ENCODE measurements at regions not wholly inside any gene's neighbourhood (a gene's known extent, or its start where the extent isn't known, plus 50 kb on each side); places are given as distances from the start of the nearest gene placed in this dataset.
A peak's percentile ranks its signal among the peaks of the same experiment; 100 is the strongest.
"Not testable (repeated sequence)": the region's sequence is repeated elsewhere in the genome, so short reads cannot be mapped to it uniquely, and the experiment has no call there.

DNA sequence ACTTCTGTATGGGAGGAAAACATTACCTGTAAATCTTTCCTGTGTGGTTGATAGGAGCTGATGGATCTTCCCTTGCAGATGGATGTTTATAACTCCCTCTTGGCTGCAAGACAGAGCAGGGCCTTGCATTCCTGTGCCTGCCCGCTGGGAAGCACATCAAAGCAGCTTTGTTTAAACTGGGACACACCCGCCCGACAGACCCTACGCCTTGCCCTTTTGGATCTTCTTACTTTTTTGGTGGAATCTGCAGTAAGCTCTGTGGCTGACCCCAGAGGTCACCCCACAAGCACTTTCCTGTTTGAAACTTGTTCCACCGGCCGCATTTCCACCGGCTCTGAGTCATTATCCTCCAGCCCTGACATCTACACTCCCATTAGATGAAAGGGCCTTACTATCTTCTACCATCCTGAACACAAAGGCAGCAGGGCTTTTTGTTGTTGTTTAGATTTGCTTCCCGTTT, 244.1 kb upstream of the STT3B start:
- DNase-seq (ENCODE audit: low spot score), result peak; percentile 16

DNA sequence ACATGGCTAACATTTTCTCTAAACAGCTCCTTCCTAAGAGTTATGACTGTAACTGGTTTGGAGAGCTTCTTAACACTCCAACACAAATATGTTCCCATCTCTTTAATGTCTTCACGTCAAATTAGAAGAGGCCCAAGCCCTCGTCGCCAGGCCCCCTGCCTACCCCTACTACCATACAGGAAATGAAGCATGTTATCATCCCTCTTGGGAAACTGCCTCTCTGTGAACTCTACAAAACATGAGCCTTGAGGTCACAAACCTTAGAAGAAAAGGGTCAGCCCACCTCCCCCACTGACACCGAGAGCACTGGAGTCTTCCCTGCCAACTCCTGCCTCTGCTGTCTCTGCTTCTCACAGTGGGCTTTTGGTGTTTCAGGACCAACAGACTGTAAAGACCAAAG, 243.1 kb upstream of the STT3B start:
- no peak for DNase-seq (ENCODE audit: low spot score)

DNA sequence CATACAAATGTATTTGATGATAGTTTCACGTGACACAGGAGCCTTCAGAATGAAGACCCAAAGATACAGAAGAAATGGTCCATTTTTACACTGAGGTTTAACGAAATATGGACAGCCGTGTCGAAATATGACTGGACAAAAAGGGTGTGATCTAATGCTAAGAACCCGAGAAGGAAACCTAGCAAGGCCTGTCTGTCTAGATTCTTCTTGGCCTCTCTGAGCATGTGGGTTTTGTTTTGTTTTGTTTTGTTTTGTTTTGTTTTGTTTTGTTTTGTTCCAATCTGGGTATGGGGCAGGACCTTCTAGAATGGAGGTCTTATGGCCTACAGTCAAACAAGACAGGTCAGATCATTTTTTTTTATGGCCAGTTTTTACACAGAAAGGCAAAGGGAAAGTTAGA, 242.7 kb upstream of the STT3B start:
- DNase-seq (ENCODE audit: low spot score), result no peak

DNA sequence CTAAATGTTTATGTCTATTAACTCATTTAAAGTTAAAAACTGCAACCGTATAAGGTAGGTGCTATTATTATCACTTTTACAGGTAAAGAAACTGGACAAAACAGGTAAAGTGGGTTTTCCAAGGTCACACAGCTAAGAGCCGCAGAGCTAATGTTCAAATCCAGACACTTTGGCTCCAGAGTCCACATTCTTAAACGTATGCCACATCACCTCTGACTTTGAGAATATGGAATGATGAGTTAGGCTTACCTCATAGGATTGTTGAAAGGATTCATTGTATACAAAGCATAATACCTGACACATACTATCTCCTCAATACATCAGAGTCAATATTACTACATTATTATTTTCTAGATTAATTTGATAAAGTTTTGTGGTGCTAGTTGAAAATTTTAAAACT, 240.9 kb upstream of the STT3B start:
- no peak for DNase-seq (ENCODE audit: low spot score)

DNA sequence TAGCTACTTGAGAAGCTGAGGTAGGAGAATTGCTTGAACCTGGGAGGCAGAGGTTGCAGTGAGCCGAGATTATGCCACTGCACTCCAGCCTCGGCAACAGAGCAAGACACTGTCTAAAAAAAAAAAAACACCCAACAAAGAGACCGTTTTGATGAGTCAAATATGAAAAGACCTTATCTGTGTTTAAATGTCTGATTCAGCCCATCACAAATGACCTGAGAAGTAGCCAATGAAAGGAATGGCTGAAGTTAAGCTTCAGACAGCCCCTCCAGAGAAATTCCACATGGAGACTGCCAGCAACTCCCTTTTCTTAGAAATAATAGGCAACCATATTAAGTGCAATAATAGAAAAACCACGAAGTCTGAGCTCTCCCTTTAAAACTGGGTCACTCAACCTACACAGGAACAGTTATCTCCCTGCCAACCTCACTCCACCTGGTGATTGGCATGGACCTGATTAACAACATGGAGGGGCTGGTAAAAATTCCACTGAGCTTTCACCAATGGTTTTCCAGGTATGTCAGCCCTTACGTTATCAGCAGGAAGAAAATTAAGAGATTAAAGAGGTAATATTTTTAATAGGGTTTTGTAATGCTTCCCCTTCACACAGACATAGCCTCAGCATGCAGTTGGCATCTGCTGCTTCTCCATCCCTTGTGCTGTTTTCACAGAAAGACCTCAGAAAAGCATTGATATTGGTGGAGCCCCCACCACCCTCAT, 238.1 kb upstream of the STT3B start:
- no peak for DNase-seq (ENCODE audit: low spot score)

DNA sequence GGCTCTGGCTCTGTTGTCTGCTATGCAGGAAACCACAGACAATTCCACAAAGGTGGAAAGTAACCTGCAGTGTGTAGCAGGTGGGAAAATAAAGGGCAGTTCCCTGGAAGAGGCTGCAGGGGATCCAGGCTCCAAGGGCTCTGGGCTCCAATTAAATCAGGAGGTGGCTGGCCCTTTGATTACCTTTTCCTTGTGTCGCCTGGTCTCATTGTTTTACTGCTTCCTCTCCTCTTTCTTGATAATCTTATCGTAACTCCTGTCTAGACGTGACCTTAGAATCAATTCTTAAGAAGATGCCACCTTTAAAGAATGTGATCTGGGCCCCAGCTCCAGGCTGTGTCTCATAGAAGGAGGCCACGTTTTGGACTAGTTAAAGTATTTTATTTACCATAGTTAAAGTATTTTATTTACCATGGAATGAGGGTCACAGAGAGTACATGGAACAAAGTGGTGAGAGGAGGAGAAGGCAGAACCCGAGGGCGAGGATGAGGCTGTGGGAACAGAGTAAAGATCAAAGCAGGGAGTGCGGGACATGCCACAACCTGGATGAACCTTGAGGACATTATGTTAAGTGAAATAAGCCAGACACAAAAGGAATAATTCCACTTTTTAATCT, 237.5 kb upstream of the STT3B start:
- no peak for DNase-seq (ENCODE audit: low spot score)

DNA sequence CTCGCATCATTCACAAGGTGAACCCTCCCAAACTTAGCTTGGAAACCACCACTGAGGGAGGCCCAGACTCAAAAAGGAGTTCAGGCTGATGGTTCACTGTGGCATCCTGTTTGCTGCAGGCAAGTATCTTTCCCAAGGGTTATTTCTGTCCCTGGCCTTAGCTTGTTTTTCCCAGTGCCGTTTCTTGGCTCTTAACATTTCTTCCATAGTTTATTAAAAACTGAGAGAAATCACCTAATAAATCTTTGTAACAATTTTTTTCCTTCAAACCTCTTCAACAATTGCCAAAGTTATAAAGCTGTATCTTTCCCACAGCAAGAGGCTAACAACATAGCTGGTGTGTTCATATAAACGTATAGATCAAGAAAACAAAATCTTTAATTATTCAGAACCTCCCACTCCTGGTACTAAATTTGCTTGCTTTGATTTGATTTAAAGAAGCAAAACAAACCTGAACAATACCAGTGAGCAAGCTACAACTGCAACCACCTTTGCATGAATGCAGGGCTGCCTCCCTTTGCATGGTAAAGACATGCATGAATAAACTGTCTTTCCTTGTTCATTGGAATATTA, 234.9 kb upstream of the STT3B start:
- DNase-seq (ENCODE audit: low spot score), result no peak

DNA sequence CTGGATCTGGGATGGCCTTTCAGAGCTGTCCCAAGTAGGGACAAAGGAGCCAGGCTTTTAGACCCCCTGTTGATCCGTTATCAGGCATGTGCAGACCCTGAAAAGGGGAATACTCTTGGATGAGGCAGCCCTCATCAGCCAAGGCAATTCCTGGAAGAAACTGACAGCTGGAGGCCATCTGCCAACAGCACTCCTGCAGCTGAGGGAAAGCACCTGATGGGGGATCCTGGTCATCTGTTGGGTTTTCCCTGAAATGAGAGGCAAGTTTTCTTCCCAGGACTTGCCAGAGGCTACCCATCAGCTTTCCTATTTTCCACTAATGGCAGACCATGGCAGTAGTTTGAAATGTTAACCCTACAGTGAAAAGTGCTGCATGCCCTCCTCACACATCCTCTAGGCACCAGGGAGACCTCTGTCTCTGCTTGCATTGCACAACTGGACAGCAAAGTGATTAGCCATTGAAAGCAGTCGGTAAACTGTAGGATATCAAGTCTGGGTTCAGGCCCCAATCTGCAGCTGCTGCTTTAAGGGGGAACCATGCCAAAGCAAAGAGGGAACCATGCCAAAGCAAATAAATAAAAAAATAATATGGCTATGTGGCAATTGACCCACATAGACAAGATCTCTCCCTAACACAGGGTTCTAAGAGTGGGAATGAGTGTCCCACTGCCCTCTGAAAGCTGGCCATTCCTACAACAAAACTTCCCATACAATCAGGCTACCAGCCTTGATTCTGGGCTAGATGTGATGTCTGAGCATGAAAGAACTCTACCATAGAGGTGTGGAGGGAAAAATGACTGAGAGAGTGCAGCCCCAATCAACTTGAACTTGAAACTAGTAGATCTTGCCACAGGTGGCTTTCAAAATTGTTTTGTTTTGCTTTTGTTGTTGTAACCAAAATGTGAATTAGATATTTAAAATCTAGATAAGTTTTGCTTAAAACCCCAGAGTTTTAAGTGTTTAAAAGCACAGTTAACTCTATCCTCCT, 232.0 kb upstream of the STT3B start:
- no peak for DNase-seq (ENCODE audit: low spot score)

DNA sequence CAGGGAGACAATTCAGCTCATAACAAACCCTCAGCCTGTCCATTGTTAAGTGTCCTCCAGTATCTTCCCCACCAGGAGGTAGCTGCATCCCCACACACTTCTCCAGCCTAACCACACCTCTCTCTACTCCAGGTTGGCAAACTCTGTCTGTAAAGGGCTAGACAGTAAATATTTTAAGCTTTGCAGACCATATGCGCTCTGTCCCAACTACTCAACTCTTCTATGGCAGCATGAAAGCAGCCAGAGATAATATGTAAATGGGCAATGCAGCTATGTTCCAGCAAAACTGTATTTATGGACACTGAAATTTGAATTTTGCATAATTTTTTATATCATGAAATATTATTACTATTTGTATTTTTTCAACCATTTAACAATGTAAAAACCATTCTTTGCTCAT, 230.4 kb upstream of the STT3B start:
- DNase-seq (ENCODE audit: low spot score), result no peak

DNA sequence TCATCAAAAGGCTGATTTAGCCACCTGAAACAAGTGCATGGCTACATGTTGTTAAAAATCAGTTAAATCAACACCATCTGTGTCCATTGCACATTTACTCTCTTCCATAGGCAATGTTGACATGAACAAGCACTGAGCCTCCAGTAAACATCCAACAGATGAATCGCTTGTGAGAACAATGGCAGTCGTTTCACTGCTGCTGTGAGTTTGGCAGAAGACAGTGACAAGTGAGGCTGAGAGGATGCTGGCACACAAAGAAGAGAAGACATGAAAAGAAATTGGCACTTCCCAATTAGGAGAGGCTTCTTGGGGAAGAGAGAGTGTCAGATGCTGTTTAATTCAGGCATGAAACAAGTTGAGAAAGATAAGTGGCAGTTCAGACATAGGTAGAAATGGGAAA, 227.4 kb upstream of the STT3B start:
- DNase-seq (ENCODE audit: low spot score), result no peak

DNA sequence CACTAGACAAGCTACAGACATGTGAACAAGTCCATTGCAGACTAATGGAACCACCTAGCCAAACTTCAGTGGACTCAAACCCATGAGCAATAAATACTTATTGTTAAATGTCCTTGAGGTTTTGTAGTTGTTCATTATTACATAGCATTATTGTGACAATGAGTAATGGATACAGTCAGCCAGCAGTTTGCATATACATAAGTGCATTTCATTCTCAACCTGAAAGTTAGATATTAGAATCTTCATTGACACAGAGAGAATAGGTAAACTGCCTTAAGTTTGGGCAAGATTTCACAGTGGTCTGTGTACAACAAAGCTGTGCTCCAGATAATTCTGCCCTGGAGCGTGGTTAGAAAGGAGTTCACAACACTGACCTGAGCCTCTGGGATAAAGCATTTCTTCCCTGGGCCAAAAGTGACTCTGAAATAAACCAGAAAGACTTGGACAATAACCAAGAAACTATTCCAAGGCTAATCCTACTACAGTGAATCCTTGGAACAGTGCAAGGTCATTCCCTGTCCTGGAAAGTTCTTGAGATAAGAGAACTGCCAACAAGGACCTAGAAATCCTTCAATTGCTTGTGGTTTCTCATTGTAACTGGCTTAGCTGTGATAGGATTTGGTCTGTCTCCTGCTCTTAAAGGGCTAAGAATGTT, 225.5 kb upstream of the STT3B start:
- DNase-seq (ENCODE audit: low spot score), result no peak

DNA sequence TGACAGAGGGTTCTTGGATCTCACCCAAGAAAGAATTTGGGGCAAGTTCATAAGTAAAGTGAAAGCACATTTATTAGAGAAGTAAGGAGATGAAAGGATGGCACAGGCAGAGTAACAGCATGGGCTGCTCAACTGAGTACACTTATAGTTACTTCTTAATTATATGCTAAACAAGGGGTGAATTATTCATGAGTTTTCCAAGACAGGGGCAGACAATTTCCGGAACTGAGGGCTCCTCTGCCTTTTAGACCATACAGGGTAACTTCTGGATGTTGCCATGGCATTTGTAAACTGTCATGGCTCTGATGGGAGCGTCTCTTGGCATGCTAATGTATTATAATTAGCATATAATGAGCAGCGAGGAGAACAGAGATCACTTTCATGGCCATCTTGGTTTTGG, 221.2 kb upstream of the STT3B start:
- no peak for DNase-seq (ENCODE audit: low spot score)

DNA sequence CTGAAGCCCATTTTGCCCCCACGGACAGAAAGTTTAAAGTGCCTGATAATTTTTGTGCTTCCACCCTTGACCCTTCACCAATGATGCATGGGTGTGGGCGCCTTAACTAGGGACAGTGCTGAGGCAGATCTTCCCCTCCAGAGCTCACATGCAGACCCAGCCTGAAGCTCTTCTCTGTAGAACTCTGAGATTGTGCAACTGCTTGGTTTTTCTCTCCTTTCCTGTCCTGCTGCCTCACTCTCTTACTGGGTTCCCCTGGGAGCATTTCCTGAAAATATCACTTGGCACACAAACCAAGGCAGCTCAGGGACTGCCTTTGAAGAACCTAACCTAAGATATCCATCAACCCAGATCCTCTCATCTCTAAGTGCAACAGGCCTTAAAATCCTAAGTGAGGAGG, 220.3 kb upstream of the STT3B start:
- no peak for DNase-seq (ENCODE audit: low spot score)

DNA sequence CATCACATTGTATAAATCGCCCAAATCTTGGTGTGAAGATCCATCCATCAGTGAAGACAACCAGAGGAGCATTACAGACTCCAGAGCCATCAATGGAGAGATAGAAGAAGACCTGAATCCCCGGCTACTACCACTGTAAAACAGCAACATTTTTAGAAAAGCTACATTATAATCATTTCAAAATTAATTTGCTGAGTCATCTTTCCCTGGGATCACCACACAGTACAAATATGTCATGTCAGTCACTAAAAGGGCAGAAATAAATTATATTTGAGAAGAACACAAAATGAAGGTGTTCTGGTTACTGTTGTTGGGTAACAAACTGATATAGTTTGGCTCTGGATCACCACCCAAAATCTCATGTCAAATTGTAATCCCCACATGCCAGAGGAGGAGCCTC, 218.5 kb upstream of the STT3B start:
- no peak for DNase-seq (ENCODE audit: low spot score)

DNA sequence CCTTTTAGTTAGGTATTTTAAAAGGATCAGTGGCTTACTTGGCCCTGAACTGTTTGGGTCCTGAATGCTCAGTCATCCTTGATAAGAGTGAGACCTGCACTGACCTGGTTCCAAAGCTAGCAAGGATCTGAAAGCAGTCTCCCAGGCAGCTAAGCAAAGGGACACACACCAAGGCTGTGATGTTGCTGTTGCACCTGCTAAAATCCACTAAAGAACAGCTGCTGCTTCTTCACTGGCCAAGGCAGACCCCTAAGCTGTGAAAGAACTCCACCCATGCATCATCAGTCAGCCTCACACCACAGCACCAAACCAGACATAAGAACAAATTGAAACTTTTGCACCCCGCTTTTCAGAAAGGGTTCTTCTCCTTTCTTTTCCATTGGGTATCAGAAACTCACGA, 213.4 kb upstream of the STT3B start:
- no peak for DNase-seq (ENCODE audit: low spot score)

DNA sequence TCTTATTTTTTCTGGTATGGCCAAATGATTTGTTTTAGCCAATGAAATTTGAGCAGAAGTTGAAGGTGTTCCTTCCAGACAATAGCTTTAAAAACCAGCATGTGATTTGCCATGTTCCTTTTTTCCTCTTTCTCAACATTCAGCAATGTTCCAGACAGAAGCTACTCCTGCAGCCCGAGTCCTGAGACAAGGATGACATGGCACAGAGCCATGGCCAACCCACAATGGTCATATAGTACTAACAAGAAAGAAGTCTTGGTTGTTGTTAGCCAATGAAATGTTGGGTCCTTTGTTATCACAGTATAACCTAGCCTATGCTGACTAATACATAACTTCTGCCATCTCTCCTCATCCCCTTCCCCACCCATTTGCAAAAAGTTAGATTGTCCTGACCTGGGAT, 211.1 kb upstream of the STT3B start:
- no peak for DNase-seq (ENCODE audit: low spot score)

DNA sequence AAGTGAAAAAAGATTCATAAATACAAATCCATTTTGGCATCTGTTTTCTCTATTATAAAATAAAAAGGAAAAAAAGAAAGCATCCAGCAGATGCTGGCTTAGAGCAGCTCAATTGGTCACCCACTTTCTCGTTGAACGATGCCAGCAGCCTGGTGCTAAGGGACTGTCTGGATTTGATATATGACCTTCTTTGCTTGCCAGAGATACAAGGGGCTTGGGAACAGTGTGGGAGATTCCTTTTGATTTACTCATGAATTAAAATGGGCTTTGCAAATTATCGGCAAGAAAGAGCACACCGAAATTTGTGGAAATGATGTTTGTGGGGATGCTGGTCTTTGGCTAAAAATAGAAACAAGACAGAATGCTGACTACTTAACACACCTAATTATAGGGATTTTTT, 210.3 kb upstream of the STT3B start:
- no peak for DNase-seq (ENCODE audit: low spot score)

DNA sequence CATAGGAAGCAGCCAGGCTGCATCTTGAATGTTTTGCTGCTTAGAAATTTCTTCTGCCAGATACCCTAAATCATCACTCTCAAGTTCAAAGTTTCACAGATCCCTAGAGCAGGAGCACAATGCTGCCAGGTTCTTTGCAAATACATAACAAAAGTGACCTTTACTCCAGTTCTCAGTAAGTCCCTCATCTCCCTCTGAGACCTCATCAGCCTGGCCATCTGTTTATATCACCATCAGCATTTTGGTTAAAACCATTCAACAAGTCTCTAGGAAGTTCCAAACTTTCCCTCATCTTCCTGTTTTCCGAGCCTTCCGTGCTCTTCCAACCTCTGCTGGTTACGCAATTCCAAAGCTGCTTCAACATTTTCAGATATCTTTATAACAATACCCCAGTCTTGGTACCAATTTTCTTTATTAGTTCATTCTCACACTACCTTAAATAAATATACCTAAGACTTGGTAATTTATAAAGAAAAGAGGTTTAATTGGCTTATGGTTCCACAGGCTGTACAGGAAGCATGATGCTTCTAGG, 204.8 kb upstream of the STT3B start:
- DNase-seq (ENCODE audit: low spot score), result not testable (repeated sequence)

DNA sequence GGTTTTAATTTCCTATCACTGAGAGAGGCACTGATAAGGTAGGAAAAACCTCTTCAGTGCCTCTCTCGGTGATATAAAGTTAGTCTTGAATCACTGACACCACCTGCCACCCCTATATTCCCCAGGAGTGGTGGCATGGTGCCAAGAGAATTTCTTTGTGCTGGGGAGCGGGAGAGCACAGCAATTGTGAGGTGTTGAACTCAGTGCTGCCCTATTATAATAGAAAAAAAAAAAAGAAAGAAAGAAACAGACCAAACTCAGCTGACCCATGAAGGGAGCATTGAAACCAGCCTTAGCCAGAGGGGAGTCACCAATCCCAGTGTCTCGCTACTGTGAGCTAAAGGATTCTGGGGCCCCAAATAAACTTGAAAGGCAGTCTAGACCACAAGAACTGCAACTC, 201.4 kb upstream of the STT3B start:
- no peak for DNase-seq (ENCODE audit: low spot score)

DNA sequence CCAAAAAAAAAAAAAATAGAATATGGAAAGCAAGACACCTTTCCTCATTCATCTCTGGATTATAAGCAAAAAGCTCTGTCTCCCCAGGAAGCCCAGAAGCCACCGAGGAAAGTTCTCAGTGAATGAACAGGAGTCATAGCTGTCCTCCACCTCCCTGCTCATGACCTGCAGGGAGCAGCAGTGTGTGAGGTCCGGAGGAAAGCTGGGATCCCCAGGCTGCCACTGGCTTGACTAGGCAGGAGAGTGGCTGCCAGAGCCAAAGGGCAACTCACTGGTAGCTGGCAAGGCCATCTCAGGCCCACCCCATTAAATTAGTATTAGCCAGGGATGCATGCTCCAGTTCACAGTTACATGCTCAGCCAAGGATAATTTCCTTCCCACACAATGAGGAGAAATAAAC, 191.6 kb upstream of the STT3B start:
- peak; percentile 10 for DNase-seq (ENCODE audit: low spot score)

DNA sequence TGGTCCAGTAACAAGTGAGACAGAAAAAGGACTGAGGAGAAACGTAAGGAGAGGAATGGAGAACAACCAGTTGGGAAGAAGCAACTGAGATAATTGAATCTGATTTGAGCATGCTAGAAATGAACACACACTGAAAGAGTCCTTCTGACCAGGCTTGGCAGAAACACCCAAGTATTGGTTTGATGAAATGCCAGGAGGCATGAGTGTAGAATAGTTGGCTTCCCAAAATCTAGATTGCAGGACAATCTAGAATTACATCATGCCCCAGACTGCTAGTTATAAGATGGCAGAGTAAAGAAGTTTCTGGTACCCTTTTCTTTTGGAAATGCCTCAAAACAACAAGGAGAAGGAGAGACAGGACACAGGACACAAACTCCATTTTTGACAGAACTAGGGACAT, 189.7 kb upstream of the STT3B start:
- DNase-seq (ENCODE audit: low spot score), result no peak

DNA sequence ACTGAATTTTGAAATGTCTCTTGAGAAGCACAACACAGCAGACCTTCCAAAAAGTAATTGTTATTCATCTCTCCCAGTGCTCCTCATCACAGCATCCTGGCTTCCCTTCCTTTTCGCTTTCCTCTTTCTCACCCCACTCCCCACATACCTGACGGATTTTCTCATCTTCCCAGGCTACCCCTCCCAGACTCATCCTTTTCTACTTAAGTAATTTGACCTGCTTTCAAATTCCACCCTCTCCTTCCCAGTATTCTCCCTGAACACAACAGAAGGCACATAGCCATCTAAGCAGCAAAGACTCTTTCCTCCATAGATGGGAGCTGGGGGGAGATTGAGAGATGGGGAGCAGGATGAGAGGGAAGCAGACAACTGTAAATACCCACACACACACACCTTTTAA, 187.1 kb upstream of the STT3B start:
- DNase-seq (ENCODE audit: low spot score), result no peak

All from H4 (cell line).